ENCODE measurements at regions not wholly inside any gene's neighbourhood (a gene's known extent, or its start where the extent isn't known, plus 50 kb on each side); places are given as distances from the start of the nearest gene placed in this dataset.

GRCh38 chr2:160784034-160784433 lies 290.4 kb upstream of the RBMS1 start:
- TF ChIP-seq CTCF (conservative IDR thresholded peaks at IDR 0.05; ENCODE audit: low read depth, low read length) (peak; percentile 45; the same call in 1 of the 2 replicates), EZH2 (IDR thresholded peaks at IDR 0.05; ENCODE audit: borderline replicate concordance, low read depth, low read length, poor library complexity, severe bottlenecking) (no peak)
